A673 (cell line): ENCODE measurements at regions not wholly inside any gene's neighbourhood (a gene's known extent, or its start where the extent isn't known, plus 50 kb on each side); places are given as distances from the start of the nearest gene placed in this dataset.

Experiments
- EZH2 ChIP-seq: fragments of 200-600 bp; sonication (generic); IDR thresholded peaks from 2 replicates; pipeline ENCODE4 v1.6.1; 2017; ENCODE audit warnings: borderline replicate concordance, low read depth, mild to moderate bottlenecking, mixed read lengths, antibody characterized with exemption, low read length; ENCODE audit not compliant: poor library complexity, severe bottlenecking
- TF ChIP-seq, protein P1 (sequence below): fragments of 300-800, 200-600 bp; sonication (generic); conservative IDR thresholded peaks from 2 replicates; pipeline ENCODE4 v1.5.1; 2017; ENCODE audit warnings: low read depth, mild to moderate bottlenecking, antibody characterized with exemption, low read length, moderate library complexity, mixed read lengths

- TF ChIP-seq, protein P1, sequence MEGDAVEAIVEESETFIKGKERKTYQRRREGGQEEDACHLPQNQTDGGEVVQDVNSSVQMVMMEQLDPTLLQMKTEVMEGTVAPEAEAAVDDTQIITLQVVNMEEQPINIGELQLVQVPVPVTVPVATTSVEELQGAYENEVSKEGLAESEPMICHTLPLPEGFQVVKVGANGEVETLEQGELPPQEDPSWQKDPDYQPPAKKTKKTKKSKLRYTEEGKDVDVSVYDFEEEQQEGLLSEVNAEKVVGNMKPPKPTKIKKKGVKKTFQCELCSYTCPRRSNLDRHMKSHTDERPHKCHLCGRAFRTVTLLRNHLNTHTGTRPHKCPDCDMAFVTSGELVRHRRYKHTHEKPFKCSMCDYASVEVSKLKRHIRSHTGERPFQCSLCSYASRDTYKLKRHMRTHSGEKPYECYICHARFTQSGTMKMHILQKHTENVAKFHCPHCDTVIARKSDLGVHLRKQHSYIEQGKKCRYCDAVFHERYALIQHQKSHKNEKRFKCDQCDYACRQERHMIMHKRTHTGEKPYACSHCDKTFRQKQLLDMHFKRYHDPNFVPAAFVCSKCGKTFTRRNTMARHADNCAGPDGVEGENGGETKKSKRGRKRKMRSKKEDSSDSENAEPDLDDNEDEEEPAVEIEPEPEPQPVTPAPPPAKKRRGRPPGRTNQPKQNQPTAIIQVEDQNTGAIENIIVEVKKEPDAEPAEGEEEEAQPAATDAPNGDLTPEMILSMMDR, result no peak
- TF ChIP-seq EZH2, result no peak
Observed at GRCh38 chr2:106011380-106011779, 182.7 kb downstream of the UXS1 start.
